AG09319 (cell line): ENCODE measurements at regions not wholly inside any gene's neighbourhood (a gene's known extent, or its start where the extent isn't known, plus 50 kb on each side); places are given as distances from the start of the nearest gene placed in this dataset.

Experiments used
- DNase-seq: peaks from one replicate; pipeline ENCODE4 v3.0.0-alpha.2; 2010; ENCODE audit warnings: low read depth; ENCODE audit errors: extremely low read depth
- CTCF ChIP-seq: IDR thresholded peaks from 2 replicates; pipeline ENCODE4 v1.5.1; 2011; ENCODE audit warnings: low read depth, mild to moderate bottlenecking, inconsistent platforms, low read length, moderate library complexity

- no peak for DNase-seq
- no peak for TF ChIP-seq CTCF
Observed at GRCh38 chr3:70840106-70840870, 527.9 kb upstream of the MDFIC2 start.

GRCh38 chr3:70833239-70833960, 521.0 kb upstream of the MDFIC2 start:
- no peak for DNase-seq
- TF ChIP-seq CTCF = no peak

- no peak for DNase-seq
- no peak for TF ChIP-seq CTCF
Observed at GRCh38 chr3:70832834-70833205, 520.4 kb upstream of the MDFIC2 start.

- peak; percentile 52 for DNase-seq
- no peak for TF ChIP-seq CTCF
Observed at GRCh38 chr3:70832089-70832833, 519.8 kb upstream of the MDFIC2 start.

- no peak for DNase-seq
- no peak for TF ChIP-seq CTCF
Observed at GRCh38 chr3:70829092-70829491, 516.7 kb upstream of the MDFIC2 start.

GRCh38 chr3:70824773-70825172, 512.3 kb upstream of the MDFIC2 start:
- no peak for DNase-seq
- TF ChIP-seq CTCF = no peak

GRCh38 chr3:70824078-70824477, 511.6 kb upstream of the MDFIC2 start:
- no peak for DNase-seq
- no peak for TF ChIP-seq CTCF
